AG04449 (cell line): ENCODE measurements at regions not wholly inside any gene's neighbourhood (a gene's known extent, or its start where the extent isn't known, plus 50 kb on each side); places are given as distances from the start of the nearest gene placed in this dataset.

Experiments
- CTCF ChIA-PET: fragments of 350-600 bp; formaldehyde crosslinking; extraction: SDS; loops from one replicate; lab custom pipeline; 2021; ENCODE audit warnings: antibody characterized with exemption; lab: Yijun Ruan, JAX
- POLR2A ChIA-PET: fragments of 400-600, 350-600 bp; formaldehyde crosslinking; extraction: SDS; loops from one replicate; lab custom pipeline; 2020; ENCODE audit warnings: antibody characterized with exemption, inconsistent platforms; lab: Yijun Ruan, JAX
- DNase-seq: peaks from one replicate; pipeline ENCODE4 v3.0.0-alpha.2; 2010; ENCODE audit warnings: low read depth, low spot score
- H3K4me3 ChIP-seq: 2 replicates; pipeline ENCODE4 v1.5.1; 2011; ENCODE audit warnings: low read depth, mild to moderate bottlenecking, control low read depth, low read length
- CTCF ChIP-seq: IDR thresholded peaks from one replicate; pipeline ENCODE4 v1.5.1; 2011; ENCODE audit warnings: mild to moderate bottlenecking, moderate library complexity, low read length, control low read depth, inconsistent platforms; ENCODE audit not compliant: insufficient read depth; ENCODE audit errors: missing control alignments

- CTCF ChIA-PET = interaction anchor here (1.0 to 1.4 kb wide), 2 partner anchors 9 to 235 kb away, joined by 3 to 5 read pairs; no protein-coding TSS in a partner anchor
- POLR2A ChIA-PET = no interaction called here
- TF ChIP-seq CTCF = no peak
- no peak overlapping the region for H3K4me3 ChIP-seq
- DNase-seq = no peak
Observed at GRCh38 chr2:120445449-120446143, 99.7 kb downstream of the INHBB start.

DNA sequence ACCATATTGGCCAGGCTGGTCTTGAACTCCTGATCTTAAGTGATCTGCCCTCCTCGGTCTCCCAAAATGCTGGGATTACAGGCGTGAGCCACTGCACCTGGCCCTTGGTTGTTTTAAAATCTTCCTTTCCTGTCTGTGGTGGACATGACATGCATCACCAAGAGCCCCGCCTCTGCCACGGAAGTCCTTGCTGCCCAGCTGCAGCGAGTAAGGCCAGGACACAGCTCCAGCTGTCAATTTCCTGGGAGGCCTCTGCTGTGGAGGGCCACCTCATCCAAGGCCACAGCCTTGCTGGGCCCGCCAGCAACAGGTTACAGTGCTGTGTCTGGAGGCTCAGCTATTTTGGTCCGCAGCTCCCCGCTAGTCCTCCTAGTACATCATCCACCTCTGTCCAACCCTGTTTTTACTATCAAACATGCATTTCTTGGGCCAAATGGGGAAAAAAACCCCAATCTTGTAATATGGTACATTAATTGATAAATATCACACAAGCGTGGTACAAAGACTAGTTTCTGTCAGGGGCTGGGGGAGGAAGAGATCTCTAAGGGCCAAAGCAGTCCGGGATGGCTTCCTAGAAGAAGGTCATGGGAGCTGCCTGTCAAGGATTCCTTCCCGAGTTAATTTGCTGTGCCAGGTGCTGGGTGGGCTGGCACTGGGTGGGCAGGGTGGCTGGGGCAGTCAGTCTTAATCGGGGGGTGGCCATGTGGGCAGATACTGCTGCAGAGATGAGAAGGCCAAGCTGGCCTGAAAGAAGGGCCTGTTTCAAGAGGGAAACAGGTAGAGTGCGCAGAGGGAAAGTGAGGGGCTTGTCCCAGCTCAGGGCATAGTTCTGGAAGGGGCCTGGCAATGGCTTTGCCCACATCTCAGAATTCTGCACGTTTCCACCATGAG lies 100.5 kb downstream of the INHBB start:
- CTCF ChIA-PET = interaction anchor here (1.0 to 1.4 kb wide), 2 partner anchors 8 to 234 kb away, joined by 3 to 5 read pairs; no protein-coding TSS in a partner anchor
- no peak for TF ChIP-seq CTCF
- no peak overlapping the region for H3K4me3 ChIP-seq
- DNase-seq = no peak
- POLR2A ChIA-PET = no interaction called here

GRCh38 chr2:120447127-120447785 lies 101.3 kb downstream of the INHBB start:
- no peak overlapping the region for H3K4me3 ChIP-seq
- TF ChIP-seq CTCF = no peak
- no peak for DNase-seq
- ChIA-PET POLR2A (no interaction called here), CTCF (interaction anchor here (0.9 to 1.0 kb wide), 3 partner anchors 8 to 15 kb away, joined by 3 to 4 read pairs (median 3); no protein-coding TSS in a partner anchor)

- ChIA-PET CTCF (interaction anchor here (0.9 to 1.0 kb wide), 2 partner anchors 11 to 14 kb away, joined by 3 to 4 read pairs; no protein-coding TSS in a partner anchor), POLR2A (no interaction called here)
- DNase-seq = no peak
- TF ChIP-seq CTCF = no peak
- no peak overlapping the region for H3K4me3 ChIP-seq
Observed at GRCh38 chr2:120448436-120448835, 102.5 kb downstream of the INHBB start.

- ChIA-PET POLR2A (no interaction called here), CTCF (no interaction called here)
- no peak for DNase-seq
- TF ChIP-seq CTCF = no peak
- no peak overlapping the region for H3K4me3 ChIP-seq
Observed at GRCh38 chr2:120448961-120449810, 103.2 kb downstream of the INHBB start.
